Panc1 (cell line): ENCODE measurements at regions not wholly inside any gene's neighbourhood (a gene's known extent, or its start where the extent isn't known, plus 50 kb on each side); places are given as distances from the start of the nearest gene placed in this dataset.

Source experiments
- POLR2AphosphoS5 ChIP-seq: IDR thresholded peaks from 2 replicates; pipeline ENCODE4 v1.6.1; 2012; ENCODE audit warnings: mild to moderate bottlenecking, low read depth, low read length, moderate library complexity
- TF ChIP-seq, protein P1 (sequence below): fragments of 450-650 bp; IDR thresholded peaks from 2 replicates; pipeline ENCODE4 v1.5.1; 2017; ENCODE audit warnings: mild to moderate bottlenecking
- TF ChIP-seq, protein P2 (sequence below), 2 experiments: IDR thresholded peaks; 2 replicates each; pipeline ENCODE4 v1.6.1; 2011 to 2012; ENCODE audit warnings: low read depth in 2 of 2, control low read depth in 1 of 2, low read length in 1 of 2, mild to moderate bottlenecking in 1 of 2, moderate library complexity in 1 of 2; ENCODE audit not compliant: insufficient read depth in 1 of 2

- TF ChIP-seq, protein P1, sequence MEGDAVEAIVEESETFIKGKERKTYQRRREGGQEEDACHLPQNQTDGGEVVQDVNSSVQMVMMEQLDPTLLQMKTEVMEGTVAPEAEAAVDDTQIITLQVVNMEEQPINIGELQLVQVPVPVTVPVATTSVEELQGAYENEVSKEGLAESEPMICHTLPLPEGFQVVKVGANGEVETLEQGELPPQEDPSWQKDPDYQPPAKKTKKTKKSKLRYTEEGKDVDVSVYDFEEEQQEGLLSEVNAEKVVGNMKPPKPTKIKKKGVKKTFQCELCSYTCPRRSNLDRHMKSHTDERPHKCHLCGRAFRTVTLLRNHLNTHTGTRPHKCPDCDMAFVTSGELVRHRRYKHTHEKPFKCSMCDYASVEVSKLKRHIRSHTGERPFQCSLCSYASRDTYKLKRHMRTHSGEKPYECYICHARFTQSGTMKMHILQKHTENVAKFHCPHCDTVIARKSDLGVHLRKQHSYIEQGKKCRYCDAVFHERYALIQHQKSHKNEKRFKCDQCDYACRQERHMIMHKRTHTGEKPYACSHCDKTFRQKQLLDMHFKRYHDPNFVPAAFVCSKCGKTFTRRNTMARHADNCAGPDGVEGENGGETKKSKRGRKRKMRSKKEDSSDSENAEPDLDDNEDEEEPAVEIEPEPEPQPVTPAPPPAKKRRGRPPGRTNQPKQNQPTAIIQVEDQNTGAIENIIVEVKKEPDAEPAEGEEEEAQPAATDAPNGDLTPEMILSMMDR: no peak
- TF ChIP-seq, protein P2, sequence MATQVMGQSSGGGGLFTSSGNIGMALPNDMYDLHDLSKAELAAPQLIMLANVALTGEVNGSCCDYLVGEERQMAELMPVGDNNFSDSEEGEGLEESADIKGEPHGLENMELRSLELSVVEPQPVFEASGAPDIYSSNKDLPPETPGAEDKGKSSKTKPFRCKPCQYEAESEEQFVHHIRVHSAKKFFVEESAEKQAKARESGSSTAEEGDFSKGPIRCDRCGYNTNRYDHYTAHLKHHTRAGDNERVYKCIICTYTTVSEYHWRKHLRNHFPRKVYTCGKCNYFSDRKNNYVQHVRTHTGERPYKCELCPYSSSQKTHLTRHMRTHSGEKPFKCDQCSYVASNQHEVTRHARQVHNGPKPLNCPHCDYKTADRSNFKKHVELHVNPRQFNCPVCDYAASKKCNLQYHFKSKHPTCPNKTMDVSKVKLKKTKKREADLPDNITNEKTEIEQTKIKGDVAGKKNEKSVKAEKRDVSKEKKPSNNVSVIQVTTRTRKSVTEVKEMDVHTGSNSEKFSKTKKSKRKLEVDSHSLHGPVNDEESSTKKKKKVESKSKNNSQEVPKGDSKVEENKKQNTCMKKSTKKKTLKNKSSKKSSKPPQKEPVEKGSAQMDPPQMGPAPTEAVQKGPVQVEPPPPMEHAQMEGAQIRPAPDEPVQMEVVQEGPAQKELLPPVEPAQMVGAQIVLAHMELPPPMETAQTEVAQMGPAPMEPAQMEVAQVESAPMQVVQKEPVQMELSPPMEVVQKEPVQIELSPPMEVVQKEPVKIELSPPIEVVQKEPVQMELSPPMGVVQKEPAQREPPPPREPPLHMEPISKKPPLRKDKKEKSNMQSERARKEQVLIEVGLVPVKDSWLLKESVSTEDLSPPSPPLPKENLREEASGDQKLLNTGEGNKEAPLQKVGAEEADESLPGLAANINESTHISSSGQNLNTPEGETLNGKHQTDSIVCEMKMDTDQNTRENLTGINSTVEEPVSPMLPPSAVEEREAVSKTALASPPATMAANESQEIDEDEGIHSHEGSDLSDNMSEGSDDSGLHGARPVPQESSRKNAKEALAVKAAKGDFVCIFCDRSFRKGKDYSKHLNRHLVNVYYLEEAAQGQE (IDR thresholded peaks at IDR 0.05; ENCODE audit: insufficient read depth in 1 of 2, low read depth in 2 of 2, low read length in 1 of 2): no peak
- TF ChIP-seq POLR2AphosphoS5: no peak
These were observed 369.1 kb downstream of the JRKL start for GRCh38 chr11:96758957-96759356.
